Urothelium cell line (cell line): ENCODE measurements at regions not wholly inside any gene's neighbourhood (a gene's known extent, or its start where the extent isn't known, plus 50 kb on each side); places are given as distances from the start of the nearest gene placed in this dataset.

Experiments used
- DNase-seq: peaks from one replicate; pipeline ENCODE4 v3.0.0; 2011; ENCODE audit warnings: low spot score, mixed read lengths
- FAIRE-seq: peaks from 2 replicates; lab custom pipeline; 2011; peaks lifted over from hg19 to GRCh38; lab: Jason Lieb, UNC

- no peak for FAIRE-seq
- DNase-seq: no peak
Observed at GRCh38 chr12:68446901-68447796, 115.0 kb upstream of the MDM1 start.

GRCh38 chr12:68447797-68448260 is 115.7 kb upstream of the MDM1 start:
- FAIRE-seq: no peak

GRCh38 chr12:68449196-68449595 is 117.0 kb upstream of the MDM1 start:
- no peak for FAIRE-seq
- DNase-seq: no peak

More at GRCh38 chr12:68447797-68448260, 115.7 kb upstream of the MDM1 start:
- DNase-seq: no peak

- DNase-seq: no peak
- no peak for FAIRE-seq
Observed at GRCh38 chr12:68450947-68451260, 118.7 kb upstream of the MDM1 start.

GRCh38 chr12:68451261-68452077 is 119.3 kb upstream of the MDM1 start:
- FAIRE-seq (no peak), DNase-seq (no peak)

- FAIRE-seq: no peak
- no peak for DNase-seq
Observed at GRCh38 chr12:68452078-68452715, 120.0 kb upstream of the MDM1 start.

- DNase-seq (no peak), FAIRE-seq (no peak)
Observed at GRCh38 chr12:68453278-68453677, 121.1 kb upstream of the MDM1 start.

- no peak for FAIRE-seq
Observed at GRCh38 chr12:68453876-68454275, 121.7 kb upstream of the MDM1 start.

GRCh38 chr12:68454892-68455291 is 122.7 kb upstream of the MDM1 start:
- FAIRE-seq (no peak), DNase-seq (no peak)

More at GRCh38 chr12:68453876-68454275, 121.7 kb upstream of the MDM1 start:
- DNase-seq: no peak

- DNase-seq: no peak
- FAIRE-seq: no peak
Observed at GRCh38 chr12:68455691-68456345, 123.7 kb upstream of the MDM1 start.

GRCh38 chr12:68458866-68459265 is 126.7 kb upstream of the MDM1 start:
- FAIRE-seq: no peak

GRCh38 chr12:68460236-68460635 is 128.1 kb upstream of the MDM1 start:
- DNase-seq (no peak), FAIRE-seq (no peak)

More at GRCh38 chr12:68458866-68459265, 126.7 kb upstream of the MDM1 start:
- no peak for DNase-seq

GRCh38 chr12:68461645-68462044 is 129.5 kb upstream of the MDM1 start:
- no peak for DNase-seq
- no peak for FAIRE-seq

- no peak for DNase-seq
- FAIRE-seq: no peak
Observed at GRCh38 chr12:68462803-68463202, 130.6 kb upstream of the MDM1 start.

- no peak for FAIRE-seq
- DNase-seq: no peak
Observed at GRCh38 chr12:68465227-68465626, 133.1 kb upstream of the MDM1 start.

GRCh38 chr12:68467514-68467913 is 135.4 kb upstream of the MDM1 start:
- no peak for DNase-seq
- FAIRE-seq: no peak

GRCh38 chr12:68468036-68468435 is 135.9 kb upstream of the MDM1 start:
- DNase-seq (no peak), FAIRE-seq (no peak)

- DNase-seq (no peak), FAIRE-seq (no peak)
Observed at GRCh38 chr12:68469113-68469512, 137.0 kb upstream of the MDM1 start.

- no peak for DNase-seq
- FAIRE-seq: no peak
Observed at GRCh38 chr12:68470664-68471328, 138.6 kb upstream of the MDM1 start.

- no peak for DNase-seq
- FAIRE-seq: no peak
Observed at GRCh38 chr12:68474467-68475204, 136.1 kb upstream of the RAP1B start.
